ENCODE measurements at regions not wholly inside any gene's neighbourhood (a gene's known extent, or its start where the extent isn't known, plus 50 kb on each side); places are given as distances from the start of the nearest gene placed in this dataset.

GRCh38 chr14:94867209-94867608, 97.3 kb upstream of the GSC start:
- no peak for ATAC-seq
- TF ChIP-seq ZFP30 (CRISPR knock-in tag; IDR thresholded peaks at IDR 0.05) (no peak), TOX (CRISPR knock-in tag; IDR thresholded peaks at IDR 0.05; ENCODE audit: borderline replicate concordance) (no peak), ZNF565 (CRISPR knock-in tag; conservative IDR thresholded peaks at IDR 0.05; ENCODE audit: low read depth) (no peak), ZNF8 (CRISPR knock-in tag; IDR thresholded peaks at IDR 0.05) (no peak), CSRNP3 (CRISPR knock-in tag; IDR thresholded peaks at IDR 0.05) (no peak), TCF4 (CRISPR knock-in tag; IDR thresholded peaks at IDR 0.05; ENCODE audit: borderline replicate concordance) (no peak), RARB (CRISPR knock-in tag; IDR thresholded peaks at IDR 0.05) (no peak), PATZ1 (CRISPR knock-in tag; IDR thresholded peaks at IDR 0.05; ENCODE audit: borderline replicate concordance) (no peak), POU6F1 (CRISPR knock-in tag; IDR thresholded peaks at IDR 0.05; ENCODE audit: borderline replicate concordance, low read depth) (no peak)

- no peak for ATAC-seq
- no peak for TF ChIP-seq TOX (CRISPR knock-in tag; IDR thresholded peaks at IDR 0.05; ENCODE audit: borderline replicate concordance)
- TF ChIP-seq TCF4 (CRISPR knock-in tag; IDR thresholded peaks at IDR 0.05; ENCODE audit: borderline replicate concordance), result no peak
- no peak for TF ChIP-seq ZFP30 (CRISPR knock-in tag; IDR thresholded peaks at IDR 0.05)
Measured at GRCh38 chr14:94864387-94865195, 94.7 kb upstream of the GSC start.

- no peak for ATAC-seq
- TF ChIP-seq SNAI2 (CRISPR knock-in tag; IDR thresholded peaks at IDR 0.05) (no peak), CREB5 (CRISPR knock-in tag; IDR thresholded peaks at IDR 0.05; ENCODE audit: low read depth) (no peak), ZFP3 (CRISPR knock-in tag; IDR thresholded peaks at IDR 0.05) (no peak), ZNF70 (CRISPR knock-in tag; IDR thresholded peaks at IDR 0.05) (no peak), OSR1 (CRISPR knock-in tag; IDR thresholded peaks at IDR 0.05) (no peak), ARNTL (CRISPR knock-in tag; IDR thresholded peaks at IDR 0.05; ENCODE audit: borderline replicate concordance, low read depth) (no peak), CSRNP3 (CRISPR knock-in tag; IDR thresholded peaks at IDR 0.05) (no peak), ESRRG (CRISPR knock-in tag; IDR thresholded peaks at IDR 0.05) (no peak), POU6F1 (CRISPR knock-in tag; IDR thresholded peaks at IDR 0.05; ENCODE audit: borderline replicate concordance, low read depth) (no peak), TOX (CRISPR knock-in tag; IDR thresholded peaks at IDR 0.05; ENCODE audit: borderline replicate concordance) (no peak), PPARA (CRISPR knock-in tag; IDR thresholded peaks at IDR 0.05; ENCODE audit: borderline replicate concordance) (no peak), ZNF8 (CRISPR knock-in tag; IDR thresholded peaks at IDR 0.05) (no peak)
Measured at GRCh38 chr14:94863366-94863765, 93.5 kb upstream of the GSC start.
